WERI-Rb-1 (cell line): ENCODE measurements at regions not wholly inside any gene's neighbourhood (a gene's known extent, or its start where the extent isn't known, plus 50 kb on each side); places are given as distances from the start of the nearest gene placed in this dataset.

ENCODE experiments used
- DNase-seq: peaks from one replicate; pipeline ENCODE4 v3.0.0-alpha.2; 2020
- H3K27ac ChIP-seq: fragments of 250-450 bp; sonication (Bioruptor Pico); 2 replicates; pipeline ENCODE4 v1.5.1; 2020; ENCODE audit warnings: mild to moderate bottlenecking, moderate library complexity
- H3K27me3 ChIP-seq: fragments of 250-450 bp; sonication (Bioruptor Pico); 2 replicates; pipeline ENCODE4 v1.5.1; 2021; ENCODE audit warnings: mild to moderate bottlenecking, low read depth, moderate library complexity; ENCODE audit not compliant: insufficient read depth, severe bottlenecking
- H3K36me3 ChIP-seq: fragments of 250-450 bp; sonication (Bioruptor Pico); 2 replicates; pipeline ENCODE4 v1.5.1; 2020; ENCODE audit warnings: mild to moderate bottlenecking, moderate library complexity
- H3K4me3 ChIP-seq: 2 replicates; pipeline ENCODE4 v1.5.1; 2011; ENCODE audit warnings: low read depth, mild to moderate bottlenecking, control low read depth, low read length
- H3K9me3 ChIP-seq: fragments of 250-450 bp; sonication (Bioruptor Pico); 2 replicates; pipeline ENCODE4 v1.5.1; 2021; ENCODE audit warnings: mild to moderate bottlenecking, moderate library complexity; ENCODE audit not compliant: severe bottlenecking
- CTCF ChIP-seq: IDR thresholded peaks from 2 replicates; pipeline ENCODE4 v1.5.1; 2011; ENCODE audit warnings: low read depth, mild to moderate bottlenecking, control low read depth, inconsistent platforms, low read length

DNA sequence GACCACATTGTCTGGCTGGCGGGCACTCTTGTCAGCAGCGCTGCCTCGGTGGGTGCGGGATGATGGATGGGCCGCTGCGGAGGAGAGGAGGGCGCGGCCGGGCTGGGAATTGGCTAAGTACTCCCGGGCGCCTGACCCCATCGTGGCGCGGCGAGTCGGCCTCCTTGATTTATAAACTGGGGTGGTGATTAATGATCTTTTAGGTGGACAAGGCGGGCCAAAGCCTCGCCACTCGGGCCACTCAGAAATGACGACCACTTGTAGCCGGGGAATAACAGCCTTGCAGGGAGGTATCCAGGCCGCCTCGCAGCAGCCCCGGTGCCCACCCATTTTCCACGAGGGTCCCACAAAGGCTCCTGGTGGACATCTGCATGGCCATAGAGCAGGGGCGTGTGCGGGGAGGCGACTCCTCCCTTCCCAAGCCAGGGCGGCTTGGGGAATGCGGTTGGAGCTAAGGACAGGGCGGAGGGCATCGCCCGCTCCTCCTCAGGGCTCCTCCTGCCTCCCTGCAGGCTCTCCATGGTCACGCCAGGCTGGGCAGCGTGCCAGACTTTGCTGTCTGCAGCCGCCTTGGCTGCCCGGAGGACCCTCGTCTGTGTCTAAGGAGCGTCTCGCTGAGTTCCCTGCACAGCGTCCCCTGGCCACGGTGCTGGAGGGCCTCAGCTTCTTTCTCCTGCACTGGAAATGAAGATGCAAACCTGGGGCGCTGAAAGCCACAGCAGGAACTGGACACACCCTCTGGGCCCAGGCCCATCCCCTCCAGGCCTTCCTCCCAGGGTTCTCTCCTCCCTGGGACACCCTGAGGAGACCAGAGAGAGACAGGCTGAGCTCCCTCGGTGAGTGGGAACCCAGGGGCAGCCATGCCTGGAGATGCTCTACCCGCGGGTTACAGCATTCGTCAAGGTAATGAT lies 287.4 kb upstream of the IRX4 start:
- no peak for TF ChIP-seq CTCF
- Histone ChIP-seq H3K27me3 (peaks cover 99% of the 10 kb centered on the region), H3K4me3 (no peak overlapping the region), H3K27ac (no peak overlapping the region), H3K36me3 (no peaks in the 10 kb centered on the region), H3K9me3 (no peaks in the 10 kb centered on the region)
- no peak for DNase-seq

DNA sequence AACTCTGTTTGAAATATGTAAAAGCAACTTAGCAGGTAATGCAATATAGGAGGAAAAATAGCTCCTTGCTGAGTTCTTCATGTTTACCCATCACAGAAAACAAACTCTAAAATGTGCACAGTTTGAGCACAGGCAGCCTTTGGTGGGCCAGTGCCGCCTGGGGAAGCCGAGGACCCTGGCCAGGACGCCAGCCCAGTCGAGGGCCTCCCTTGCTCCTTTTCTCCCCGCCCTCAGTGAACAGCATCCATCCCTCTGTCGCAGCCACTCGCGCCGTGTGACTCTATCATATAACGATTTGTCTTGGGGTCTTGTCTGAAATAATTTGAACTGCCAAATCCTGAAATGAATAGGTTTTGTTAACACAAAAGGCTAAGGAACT lies 286.7 kb upstream of the IRX4 start:
- H3K36me3 ChIP-seq = no peaks in the 10 kb centered on the region
- no peak overlapping the region for H3K27ac ChIP-seq
- H3K9me3 ChIP-seq = no peaks in the 10 kb centered on the region
- no peak for DNase-seq
- peaks cover 99% of the 10 kb centered on the region for H3K27me3 ChIP-seq
- TF ChIP-seq CTCF = no peak
- H3K4me3 ChIP-seq = no peak overlapping the region

GRCh38 chr5:2168601-2169429 lies 286.1 kb upstream of the IRX4 start:
- H3K27me3 ChIP-seq = peaks cover 100% of the 10 kb centered on the region
- no peak for TF ChIP-seq CTCF
- H3K36me3 ChIP-seq = no peaks in the 10 kb centered on the region
- no peaks in the 10 kb centered on the region for H3K9me3 ChIP-seq
- DNase-seq = no peak
- H3K4me3 ChIP-seq = no peak overlapping the region
- no peak overlapping the region for H3K27ac ChIP-seq

GRCh38 chr5:2167671-2168070 lies 284.9 kb upstream of the IRX4 start:
- Histone ChIP-seq H3K27ac (no peak overlapping the region), H3K4me3 (no peak overlapping the region), H3K27me3 (peaks cover 99% of the 10 kb centered on the region), H3K36me3 (no peaks in the 10 kb centered on the region), H3K9me3 (no peaks in the 10 kb centered on the region)
- no peak for DNase-seq
- no peak for TF ChIP-seq CTCF

GRCh38 chr5:2166979-2167377 lies 284.3 kb upstream of the IRX4 start:
- no peak for DNase-seq
- no peak overlapping the region for H3K4me3 ChIP-seq
- H3K27ac ChIP-seq = no peak overlapping the region
- no peaks in the 10 kb centered on the region for H3K36me3 ChIP-seq
- H3K27me3 ChIP-seq = peaks cover 98% of the 10 kb centered on the region
- no peaks in the 10 kb centered on the region for H3K9me3 ChIP-seq
- TF ChIP-seq CTCF = no peak
